IPS-18a (cell line): ENCODE measurements at regions not wholly inside any gene's neighbourhood (a gene's known extent, or its start where the extent isn't known, plus 50 kb on each side); places are given as distances from the start of the nearest gene placed in this dataset.

ENCODE experiments used
- H3K27ac ChIP-seq: one replicate; pipeline ENCODE4 v1.5.1; 2013; ENCODE audit warnings: low read length
- H3K27me3 ChIP-seq: one replicate; pipeline ENCODE4 v1.6.1; 2013; ENCODE audit warnings: mild to moderate bottlenecking, low read length; ENCODE audit not compliant: control insufficient read depth, insufficient read depth
- H3K36me3 ChIP-seq: one replicate; pipeline ENCODE4 v1.6.1; 2013; ENCODE audit warnings: low read depth, low read length; ENCODE audit not compliant: control insufficient read depth
- H3K4me1 ChIP-seq: one replicate; pipeline ENCODE4 v1.6.1; 2013; ENCODE audit warnings: low read depth, low read length; ENCODE audit not compliant: control insufficient read depth
- H3K4me3 ChIP-seq: one replicate; pipeline ENCODE4 v1.5.1; 2013; ENCODE audit warnings: low read length
- H3K9ac ChIP-seq: one replicate; pipeline ENCODE4 v1.6.1; 2013; ENCODE audit warnings: mild to moderate bottlenecking, low read length, moderate library complexity
- H3K9me3 ChIP-seq: one replicate; pipeline ENCODE4 v1.6.1; 2013; ENCODE audit warnings: low read depth, low read length; ENCODE audit not compliant: control insufficient read depth

DNA sequence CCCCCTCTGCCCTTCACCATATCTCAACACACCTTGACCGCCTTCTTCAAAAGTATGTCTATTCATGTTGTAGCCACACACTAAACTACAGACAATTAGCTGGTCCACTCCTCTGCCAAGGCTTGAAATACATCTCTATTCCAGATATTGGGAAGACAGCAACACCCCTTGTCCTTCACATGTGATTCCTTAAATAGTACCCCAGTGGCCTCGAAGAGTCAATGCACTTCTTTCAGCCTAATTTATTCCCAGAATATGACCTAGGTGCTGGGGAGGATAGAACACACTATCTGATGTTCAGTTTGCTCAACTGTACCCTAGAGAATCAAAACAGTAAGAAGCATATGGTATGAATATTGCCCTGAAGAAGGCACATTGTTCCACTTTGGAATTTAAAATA, 82.4 kb upstream of the DACH1 start:
- no peak overlapping the region for H3K9ac ChIP-seq
- no peaks in the 10 kb centered on the region for H3K4me1 ChIP-seq
- no peak overlapping the region for H3K27ac ChIP-seq
- H3K4me3 ChIP-seq, result no peak overlapping the region
- H3K27me3 ChIP-seq, result no peaks in the 10 kb centered on the region
- no peaks in the 10 kb centered on the region for H3K9me3 ChIP-seq
- no peaks in the 10 kb centered on the region for H3K36me3 ChIP-seq

DNA sequence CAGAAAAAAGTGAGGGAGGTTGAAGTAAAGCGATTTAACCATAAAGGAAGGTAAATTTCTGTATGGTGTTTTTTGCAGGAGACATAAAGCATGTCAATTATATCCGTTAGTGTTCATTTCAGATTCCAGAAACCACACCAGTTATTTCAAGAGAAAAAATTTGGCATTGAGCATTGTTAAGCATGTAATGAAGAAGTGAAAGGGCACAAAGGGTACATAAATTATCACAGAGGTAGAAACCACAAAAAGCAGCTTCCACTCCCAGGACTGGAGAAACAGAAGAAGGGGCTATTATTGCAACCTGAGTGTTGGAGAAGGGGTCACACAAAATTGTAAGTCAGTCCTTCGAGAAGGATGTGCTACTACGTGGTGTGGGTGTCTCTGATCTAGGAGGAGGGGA, 72.2 kb upstream of the DACH1 start:
- no peaks in the 10 kb centered on the region for H3K36me3 ChIP-seq
- H3K9ac ChIP-seq, result no peak overlapping the region
- no peak overlapping the region for H3K4me3 ChIP-seq
- H3K27me3 ChIP-seq, result no peaks in the 10 kb centered on the region
- no peak overlapping the region for H3K27ac ChIP-seq
- H3K9me3 ChIP-seq, result no peaks in the 10 kb centered on the region
- H3K4me1 ChIP-seq, result no peaks in the 10 kb centered on the region

DNA sequence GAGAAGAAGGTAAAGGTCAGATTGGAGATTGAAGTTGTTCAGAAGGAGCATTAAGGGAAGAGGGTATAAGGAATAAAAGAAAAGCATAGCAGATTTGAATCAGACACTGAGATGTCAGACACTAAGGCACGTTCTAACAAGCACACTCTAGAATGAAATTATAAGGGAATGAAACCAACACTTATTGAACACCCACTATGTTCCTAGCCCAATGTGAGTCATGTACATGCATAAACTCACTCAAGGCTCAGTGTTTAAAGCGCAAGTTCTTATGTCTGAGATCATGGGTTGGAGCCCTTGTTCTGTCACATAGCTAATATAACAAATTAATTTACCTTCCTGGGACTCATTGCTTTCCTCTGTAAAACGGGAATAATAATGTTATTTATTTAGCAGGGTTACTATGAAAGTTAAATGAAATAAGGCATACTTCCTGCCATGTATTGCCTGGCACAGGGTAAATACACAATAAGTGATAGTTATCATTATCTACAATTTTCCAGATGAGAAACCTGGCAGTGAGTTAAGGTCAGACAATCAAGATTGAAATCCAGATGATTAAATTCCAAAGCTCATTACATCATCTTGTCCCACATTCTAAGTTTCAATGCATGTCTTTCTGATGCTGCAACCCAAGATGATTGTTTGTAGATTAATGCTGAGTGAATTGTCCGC, 68.3 kb upstream of the DACH1 start:
- H3K9ac ChIP-seq, result no peak overlapping the region
- H3K4me3 ChIP-seq, result no peak overlapping the region
- H3K36me3 ChIP-seq, result no peaks in the 10 kb centered on the region
- H3K27me3 ChIP-seq, result no peaks in the 10 kb centered on the region
- H3K9me3 ChIP-seq, result no peaks in the 10 kb centered on the region
- H3K27ac ChIP-seq, result no peak overlapping the region
- no peaks in the 10 kb centered on the region for H3K4me1 ChIP-seq

DNA sequence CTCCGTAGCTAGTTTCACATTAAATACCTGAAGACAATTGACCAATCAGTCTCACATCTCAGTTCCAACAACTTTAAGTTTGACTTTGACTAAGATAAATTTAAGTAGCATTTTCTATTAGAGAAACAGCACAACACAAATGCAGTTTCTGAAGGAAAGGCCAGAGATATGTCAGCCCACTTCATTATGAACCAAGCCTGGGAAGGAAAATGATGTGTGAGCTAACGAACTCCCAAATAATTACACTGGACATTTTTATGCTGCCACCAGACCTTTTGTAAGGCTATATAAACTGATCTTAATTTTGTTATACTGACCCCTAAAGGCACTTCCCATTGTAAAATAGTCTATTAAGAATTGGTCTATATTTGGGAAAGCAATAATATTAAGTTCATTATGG, 57.9 kb upstream of the DACH1 start:
- no peak overlapping the region for H3K9ac ChIP-seq
- no peaks in the 10 kb centered on the region for H3K4me1 ChIP-seq
- no peaks in the 10 kb centered on the region for H3K27me3 ChIP-seq
- no peaks in the 10 kb centered on the region for H3K9me3 ChIP-seq
- no peak overlapping the region for H3K27ac ChIP-seq
- no peak overlapping the region for H3K4me3 ChIP-seq
- no peaks in the 10 kb centered on the region for H3K36me3 ChIP-seq

DNA sequence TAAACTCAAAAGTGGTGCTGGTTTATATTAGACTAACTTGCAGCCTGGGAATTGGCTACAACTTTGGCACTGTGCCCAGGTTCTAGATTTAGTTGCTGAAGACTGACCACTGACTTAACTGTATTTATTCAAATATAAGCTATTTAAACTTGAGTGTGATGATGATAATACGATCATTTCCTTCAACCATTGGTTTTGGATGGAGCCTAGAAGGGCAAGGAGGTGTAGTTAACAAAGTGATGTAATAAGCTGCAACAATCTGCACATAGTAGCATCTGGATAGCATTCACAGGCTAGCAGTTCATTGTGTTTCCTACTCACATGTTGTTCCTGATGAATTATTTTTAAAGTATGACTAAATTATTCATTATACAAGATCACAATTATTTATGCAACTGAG, 55.2 kb upstream of the DACH1 start:
- Histone ChIP-seq H3K27me3 (no peaks in the 10 kb centered on the region), H3K4me3 (no peak overlapping the region), H3K9ac (no peak overlapping the region), H3K4me1 (no peaks in the 10 kb centered on the region), H3K27ac (no peak overlapping the region), H3K9me3 (no peaks in the 10 kb centered on the region), H3K36me3 (no peaks in the 10 kb centered on the region)
